ENCODE measurements at regions not wholly inside any gene's neighbourhood (a gene's known extent, or its start where the extent isn't known, plus 50 kb on each side); places are given as distances from the start of the nearest gene placed in this dataset.

GRCh38 chr7:13538669-13539068 is 450.8 kb downstream of the ETV1 start:
- no peaks in the 10 kb centered on the region for H3K9me3 Mint-ChIP-seq
- Histone ChIP-seq H2AFZ (no peak overlapping the region), H3K9me2 (ENCODE audit: insufficient read depth) (no peaks in the 10 kb centered on the region), H4K20me1 (replicated peaks; ENCODE audit: insufficient read depth) (no peaks in the 10 kb centered on the region), H3K79me2 (replicated peaks; ENCODE audit: insufficient read depth) (no peaks in the 10 kb centered on the region), H3K27me3 (ENCODE audit: insufficient read depth) (no peaks in the 10 kb centered on the region), H3K36me3 (ENCODE audit: insufficient read depth) (no peaks in the 10 kb centered on the region), H3K4me2 (no peak overlapping the region), H3F3A (replicated peaks; ENCODE audit: low read depth) (no peaks in the 10 kb centered on the region), H3K4me1 (ENCODE audit: insufficient read depth) (peaks cover 9% of the 10 kb centered on the region), H3K27ac (ENCODE audit: low read depth) (no peak overlapping the region), H3K4me3 (no peak overlapping the region)
- H3K4me1 Mint-ChIP-seq: peaks cover 9% of the 10 kb centered on the region; the same call in 2 of the 3 replicates
- H3K27me3 Mint-ChIP-seq (ENCODE audit: insufficient read depth, low read depth, poor library complexity): no peaks in the 10 kb centered on the region
- TF ChIP-seq ETS1 (IDR thresholded peaks at IDR 0.05) (no peak), POLR2AphosphoS5 (IDR thresholded peaks at IDR 0.05; ENCODE audit: low read depth) (no peak), ZNF114 (CRISPR knock-in tag; IDR thresholded peaks at IDR 0.05) (no peak), ZNF462 (CRISPR knock-in tag; IDR thresholded peaks at IDR 0.05) (no peak), CREB1 (CRISPR knock-in tag; IDR thresholded peaks at IDR 0.05; ENCODE audit: low read depth) (no peak), CTCF (conservative IDR thresholded peaks at IDR 0.05; ENCODE audit: low read depth in 2 of 2) (no peak), ZNF331 (CRISPR knock-in tag; IDR thresholded peaks at IDR 0.05; ENCODE audit: low read depth) (no peak), REST (IDR thresholded peaks at IDR 0.05; ENCODE audit: unreplicated experiment) (no peak), EZH2phosphoT487 (IDR thresholded peaks at IDR 0.05; ENCODE audit: unreplicated experiment) (no peak), NANOG (IDR thresholded peaks at IDR 0.05; ENCODE audit: borderline replicate concordance) (no peak), STAT1 (IDR thresholded peaks at IDR 0.05; ENCODE audit: unreplicated experiment) (no peak), EZH2 (IDR thresholded peaks at IDR 0.05; ENCODE audit: low read depth, unreplicated experiment) (no peak), JUNB (IDR thresholded peaks at IDR 0.05; ENCODE audit: unreplicated experiment) (no peak)
- no peak for ATAC-seq
- no peak overlapping the region for H3K4me3 Mint-ChIP-seq
- no peaks in the 10 kb centered on the region for H3K36me3 Mint-ChIP-seq (ENCODE audit: low read depth)
- DNase-seq (ENCODE audit: low spot score): no peak
- no peak overlapping the region for H3K27ac Mint-ChIP-seq

All from GM23338 (cell line).